H9 (cell line): ENCODE measurements at regions not wholly inside any gene's neighbourhood (a gene's known extent, or its start where the extent isn't known, plus 50 kb on each side); places are given as distances from the start of the nearest gene placed in this dataset.

Source experiments
- DNase-seq: peaks from one replicate; pipeline ENCODE4 v3.0.0-alpha.2; 2017
- H2AFZ ChIP-seq: one replicate; pipeline ENCODE4 v1.6.1; 2013; ENCODE audit warnings: mild to moderate bottlenecking, low read length, control low read depth, moderate library complexity
- H2AK5ac ChIP-seq: 2 replicates; pipeline ENCODE4 v1.6.1; 2013; ENCODE audit warnings: low read length, control low read depth, mixed read lengths; ENCODE audit not compliant: insufficient read length
- H2BK120ac ChIP-seq: one replicate; pipeline ENCODE4 v1.6.1; 2013; ENCODE audit warnings: low read depth, mild to moderate bottlenecking, low read length, control low read depth, inconsistent platforms; ENCODE audit not compliant: poor library complexity, severe bottlenecking
- H2BK12ac ChIP-seq: 2 replicates; pipeline ENCODE4 v1.6.1; 2013; ENCODE audit warnings: low read length, control low read depth, mixed read lengths, low read depth; ENCODE audit not compliant: insufficient read length
- H2BK15ac ChIP-seq: 2 replicates; pipeline ENCODE4 v1.6.1; 2013; ENCODE audit warnings: low read depth, low read length, control low read depth
- H2BK20ac ChIP-seq: one replicate; pipeline ENCODE4 v1.6.1; 2013; ENCODE audit warnings: low read depth, mild to moderate bottlenecking, low read length, control low read depth, inconsistent platforms; ENCODE audit not compliant: poor library complexity, severe bottlenecking
- H2BK5ac ChIP-seq: 2 replicates; pipeline ENCODE4 v1.6.1; 2013; ENCODE audit warnings: low read length, control low read depth, mixed read lengths; ENCODE audit not compliant: insufficient read length
- H3K14ac ChIP-seq: 2 replicates; pipeline ENCODE4 v1.6.1; 2013; ENCODE audit warnings: low read length, control low read depth; ENCODE audit not compliant: insufficient read depth
- H3K18ac ChIP-seq: 2 replicates; pipeline ENCODE4 v1.6.1; 2013; ENCODE audit warnings: low read depth, mild to moderate bottlenecking, mixed read lengths, low read length, control low read depth; ENCODE audit not compliant: insufficient read length
- H3K23ac ChIP-seq: 2 replicates; pipeline ENCODE4 v1.6.1; 2013; ENCODE audit warnings: low read length, control low read depth, mixed read lengths, low read depth; ENCODE audit not compliant: insufficient read length
- H3K23me2 ChIP-seq: 2 replicates; pipeline ENCODE4 v1.6.1; 2013; ENCODE audit warnings: low read depth, mild to moderate bottlenecking, mixed read lengths, low read length, control low read depth; ENCODE audit not compliant: insufficient read length, poor library complexity, severe bottlenecking
- H3K27ac ChIP-seq: 2 replicates; pipeline ENCODE4 v1.5.1; 2013; ENCODE audit warnings: low read length, control low read depth, mixed read lengths, low read depth; ENCODE audit not compliant: insufficient read length
- H3K27me3 ChIP-seq: 2 replicates; pipeline ENCODE4 v1.6.1; 2013; ENCODE audit warnings: low read length, control low read depth, inconsistent platforms; ENCODE audit not compliant: insufficient read depth
- H3K4ac ChIP-seq: 2 replicates; pipeline ENCODE4 v1.6.1; 2013; ENCODE audit warnings: low read depth, mild to moderate bottlenecking, control low read depth, inconsistent platforms, low read length, moderate library complexity
- H3K4me1 ChIP-seq: 2 replicates; pipeline ENCODE4 v1.6.1; 2013; ENCODE audit warnings: low read length, control low read depth, inconsistent platforms; ENCODE audit not compliant: insufficient read depth
- H3K4me2 ChIP-seq: 2 replicates; pipeline ENCODE4 v1.6.1; 2013; ENCODE audit warnings: low read length, control low read depth, mixed read lengths; ENCODE audit not compliant: insufficient read length, insufficient read depth
- H3K56ac ChIP-seq: 2 replicates; pipeline ENCODE4 v1.6.1; 2013; ENCODE audit warnings: low read depth, mild to moderate bottlenecking, mixed read lengths, low read length, control low read depth; ENCODE audit not compliant: insufficient read length
- H3K79me1 ChIP-seq: 2 replicates; pipeline ENCODE4 v1.6.1; 2013; ENCODE audit warnings: low read depth, mild to moderate bottlenecking, moderate library complexity, low read length, control low read depth, inconsistent platforms; ENCODE audit not compliant: insufficient read depth, poor library complexity, severe bottlenecking
- H3K79me2 ChIP-seq: 2 replicates; pipeline ENCODE4 v1.6.1; 2013; ENCODE audit warnings: low read length, control low read depth, inconsistent platforms; ENCODE audit not compliant: insufficient read depth
- H3K9ac ChIP-seq: 2 replicates; pipeline ENCODE4 v1.6.1; 2013; ENCODE audit warnings: low read length, control low read depth, mixed read lengths; ENCODE audit not compliant: insufficient read length; ENCODE audit errors: extremely low read depth
- H3K9me3 ChIP-seq: one replicate; pipeline ENCODE4 v1.6.1; 2013; ENCODE audit warnings: low read depth, low read length, inconsistent platforms; ENCODE audit not compliant: control insufficient read depth
- H3T11ph ChIP-seq: one replicate; pipeline ENCODE4 v1.6.1; 2013; ENCODE audit warnings: mild to moderate bottlenecking, low read length, control low read depth, inconsistent platforms
- H4K20me1 ChIP-seq: one replicate; pipeline ENCODE4 v1.6.1; 2013; ENCODE audit not compliant: control insufficient read depth, insufficient read length, insufficient read depth
- H4K5ac ChIP-seq: 2 replicates; pipeline ENCODE4 v1.6.1; 2013; ENCODE audit warnings: low read depth, mild to moderate bottlenecking, mixed read lengths, low read length, control low read depth; ENCODE audit not compliant: insufficient read length
- H4K8ac ChIP-seq: replicated peaks from 2 replicates; pipeline ENCODE4 v1.6.1; 2013; ENCODE audit warnings: low read length, control low read depth, mixed read lengths, low read depth; ENCODE audit not compliant: insufficient read length
- H4K91ac ChIP-seq: 2 replicates; pipeline ENCODE4 v1.6.1; 2013; ENCODE audit warnings: low read depth, mild to moderate bottlenecking, moderate library complexity, mixed read lengths, low read length, control low read depth; ENCODE audit not compliant: insufficient read length
- H3K27ac Mint-ChIP-seq, 3 experiments: 2 replicates in 2 of 3; 3 replicates in 1 of 3; pipeline ENCODE4 v1.8.0; 2020 to 2021; ENCODE audit warnings: mixed read lengths in 3 of 3, mild to moderate bottlenecking in 1 of 3, moderate library complexity in 1 of 3
- H3K27me3 Mint-ChIP-seq: 2 replicates; pipeline ENCODE4 v1.8.0; 2021; ENCODE audit warnings: low read depth, mild to moderate bottlenecking, moderate library complexity, mixed read lengths
- H3K36me3 Mint-ChIP-seq, 3 experiments: 2 replicates in 2 of 3; 3 replicates in 1 of 3; pipeline ENCODE4 v1.8.0; 2020 to 2021; ENCODE audit warnings: low read depth in 3 of 3, mixed read lengths in 3 of 3; ENCODE audit not compliant: insufficient read depth in 1 of 3
- H3K4me1 Mint-ChIP-seq, 2 experiments: 2 replicates each; pipeline ENCODE4 v1.8.0; 2020; ENCODE audit warnings: mixed read lengths in 2 of 2
- H3K4me3 Mint-ChIP-seq, 2 experiments: 2 replicates in 1 of 2; 3 replicates in 1 of 2; pipeline ENCODE4 v1.8.0; 2020 to 2021; ENCODE audit warnings: mild to moderate bottlenecking in 2 of 2, mixed read lengths in 2 of 2, moderate library complexity in 1 of 2
- H3K9me3 Mint-ChIP-seq, 2 experiments: 2 replicates in 1 of 2; 3 replicates in 1 of 2; pipeline ENCODE4 v1.8.0; 2020; ENCODE audit warnings: mild to moderate bottlenecking in 2 of 2, mixed read lengths in 2 of 2, moderate library complexity in 1 of 2
- WGBS: extraction: QIAGEN DNeasy Blood & Tissue Kit; methylation state at CpG from one replicate; pipeline ENCODE4 v1.1.7; 2013; ENCODE audit warnings: missing lambda C conversion rate, low lambda C conversion rate, mixed read lengths; ENCODE audit not compliant: insufficient read length; ENCODE audit errors: extremely low coverage; 5-methylcytosine and 5-hydroxymethylcytosine counted together
- TF ChIP-seq, protein P1 (sequence below): fragments of 200-600 bp; sonication (generic); conservative IDR thresholded peaks from 3 replicates; pipeline ENCODE4 v1.8.0; 2021; ENCODE audit warnings: antibody characterized with exemption, mild to moderate bottlenecking

GRCh38 chr10:65614956-65615565 is 1310.8 kb upstream of the LRRTM3 start:
- no peak overlapping the region for H3K56ac ChIP-seq
- no peak overlapping the region for H2BK20ac ChIP-seq
- TF ChIP-seq, protein P1, sequence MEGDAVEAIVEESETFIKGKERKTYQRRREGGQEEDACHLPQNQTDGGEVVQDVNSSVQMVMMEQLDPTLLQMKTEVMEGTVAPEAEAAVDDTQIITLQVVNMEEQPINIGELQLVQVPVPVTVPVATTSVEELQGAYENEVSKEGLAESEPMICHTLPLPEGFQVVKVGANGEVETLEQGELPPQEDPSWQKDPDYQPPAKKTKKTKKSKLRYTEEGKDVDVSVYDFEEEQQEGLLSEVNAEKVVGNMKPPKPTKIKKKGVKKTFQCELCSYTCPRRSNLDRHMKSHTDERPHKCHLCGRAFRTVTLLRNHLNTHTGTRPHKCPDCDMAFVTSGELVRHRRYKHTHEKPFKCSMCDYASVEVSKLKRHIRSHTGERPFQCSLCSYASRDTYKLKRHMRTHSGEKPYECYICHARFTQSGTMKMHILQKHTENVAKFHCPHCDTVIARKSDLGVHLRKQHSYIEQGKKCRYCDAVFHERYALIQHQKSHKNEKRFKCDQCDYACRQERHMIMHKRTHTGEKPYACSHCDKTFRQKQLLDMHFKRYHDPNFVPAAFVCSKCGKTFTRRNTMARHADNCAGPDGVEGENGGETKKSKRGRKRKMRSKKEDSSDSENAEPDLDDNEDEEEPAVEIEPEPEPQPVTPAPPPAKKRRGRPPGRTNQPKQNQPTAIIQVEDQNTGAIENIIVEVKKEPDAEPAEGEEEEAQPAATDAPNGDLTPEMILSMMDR: no peak
- H3K27me3 ChIP-seq: no peaks in the 10 kb centered on the region
- H3K79me2 ChIP-seq: no peaks in the 10 kb centered on the region
- H3K9me3 ChIP-seq: no peaks in the 10 kb centered on the region
- WGBS: no CpG with 5 or more reads among the region's 2 CpGs
- H3K9ac ChIP-seq: no peak overlapping the region
- no peak overlapping the region for H4K8ac ChIP-seq
- no peaks in the 10 kb centered on the region for H3K4me1 ChIP-seq
- no peak overlapping the region for H2AK5ac ChIP-seq
- no peak overlapping the region for H3K4ac ChIP-seq
- no peak overlapping the region for H3K14ac ChIP-seq
- no peak overlapping the region for H3K23ac ChIP-seq
- no peak overlapping the region for H3T11ph ChIP-seq
- H2BK15ac ChIP-seq: no peak overlapping the region
- no peak overlapping the region for H4K5ac ChIP-seq
- no peaks in the 10 kb centered on the region for H3K23me2 ChIP-seq
- H3K4me2 ChIP-seq: no peak overlapping the region
- H4K91ac ChIP-seq: no peak overlapping the region
- Mint-ChIP-seq H3K4me3 (no peak overlapping the region), H3K9me3 (peaks cover 14 to 25% of the 10 kb centered on the region in 2 experiments), H3K27me3 (no peaks in the 10 kb centered on the region), H3K27ac (no peak overlapping the region), H3K36me3 (peaks cover 15 to 45% (median 22%) of the 10 kb centered on the region in 3 experiments), H3K4me1 (no peaks in the 10 kb centered on the region)
- H2BK12ac ChIP-seq: no peak overlapping the region
- H2AFZ ChIP-seq: no peak overlapping the region
- no peak overlapping the region for H3K18ac ChIP-seq
- H4K20me1 ChIP-seq: no peaks in the 10 kb centered on the region
- no peak for DNase-seq
- no peaks in the 10 kb centered on the region for H3K79me1 ChIP-seq
- H3K27ac ChIP-seq: no peak overlapping the region
- no peak overlapping the region for H2BK120ac ChIP-seq
- no peak overlapping the region for H2BK5ac ChIP-seq
